Heart left ventricle (tissue), 13 donors: ENCODE measurements at regions not wholly inside any gene's neighbourhood (a gene's known extent, or its start where the extent isn't known, plus 50 kb on each side); places are given as distances from the start of the nearest gene placed in this dataset.

Experiments
- CTCF ChIP-seq, 12 donors: fragments of 200-600 bp; sonication (generic) in 4 of 12; IDR thresholded peaks; one replicate each; pipeline versions ENCODE4 v1.5.0 to v1.8.0; 2018 to 2022; ENCODE audit warnings: antibody characterized with exemption in 12 of 12, mild to moderate bottlenecking in 5 of 12
- POLR2A ChIP-seq, 2 donors: fragments of 450-650 bp; IDR thresholded peaks; one replicate each; pipeline ENCODE4 v1.6.1; 2017; ENCODE audit warnings: antibody characterized with exemption in 2 of 2, mild to moderate bottlenecking in 2 of 2, moderate library complexity in 2 of 2
- donor health status: ischemic (EF 13 %, LVEDD 7.1; RV severe dilation, severe dysfunction).
- donor health status: DM: no; HTN: yes; CAD: no.
- donor health status: DM: no; HTN: no; CAD: no.
- donor health status: ischemic (EF 25% LVEDD 6.9; RV normal size, moderate dysfunction).
- donor health status: ischemic (EF 25% LVEDD 5.7; RV mildly dilated, moderate dysfunction).
- donor health status: ischemic (EF 35%, LVEDD 5.7; RV mildly dilated, moderate dysfunction).
- donor health status: nonischemic (EF 11% LVEDD 7.7; RV severe dilation, severe dysfunction).
- donor health status: DM: yes; HTN: yes; CAD: no.
- donor health status: PGD.
- donor health status: ischemic (EF 29% LVEDD 5.4; RV normal size, mild dysfunction).
- donor health status: nonischemic (EF 23%, LVEDD 6.1; RV moderate dilation, normal function).

- no peak for TF ChIP-seq POLR2A (IDR thresholded peaks at IDR 0.05)
- no peak for TF ChIP-seq CTCF (IDR thresholded peaks at IDR 0.05)
These were observed 74.9 kb upstream of the MED13L start for GRCh38 chr12:116352315-116352835.
